KMS-11 (cell line): ENCODE measurements at regions not wholly inside any gene's neighbourhood (a gene's known extent, or its start where the extent isn't known, plus 50 kb on each side); places are given as distances from the start of the nearest gene placed in this dataset.

ENCODE experiments used
- H2AFZ ChIP-seq: fragments of 200-600 bp; sonication (generic); 2 replicates; pipeline ENCODE4 v1.6.1; 2016; ENCODE audit warnings: antibody characterized with exemption, mixed run types, low read depth
- H3K27ac ChIP-seq: fragments of 200-600 bp; sonication (generic); 2 replicates; pipeline ENCODE4 v1.6.1; 2016; ENCODE audit warnings: mild to moderate bottlenecking, mixed run types
- H3K27me3 ChIP-seq: fragments of 200-600 bp; sonication (generic); 2 replicates; pipeline ENCODE4 v1.6.1; 2017; ENCODE audit warnings: mild to moderate bottlenecking, low read depth, mixed run types, moderate library complexity; ENCODE audit not compliant: insufficient read depth
- H3K36me3 ChIP-seq: fragments of 200-600 bp; sonication (generic); 2 replicates; pipeline ENCODE4 v1.6.1; 2017; ENCODE audit warnings: mild to moderate bottlenecking, mixed run types; ENCODE audit not compliant: insufficient read depth
- H3K4me1 ChIP-seq: fragments of 200-600 bp; sonication (generic); 2 replicates; pipeline ENCODE4 v1.6.1; 2016; ENCODE audit warnings: mild to moderate bottlenecking, low read depth, mixed run types; ENCODE audit not compliant: poor library complexity, severe bottlenecking
- H3K4me2 ChIP-seq: fragments of 200-600 bp; sonication (generic); 2 replicates; pipeline ENCODE4 v1.7.0; 2016; ENCODE audit warnings: mild to moderate bottlenecking, mixed run types
- H3K4me3 ChIP-seq: fragments of 200-600 bp; sonication (generic); IDR thresholded peaks from 2 replicates; pipeline ENCODE4 v1.6.1; 2017; ENCODE audit warnings: low read depth, low read length, mixed read lengths; ENCODE audit not compliant: insufficient read depth
- H3K79me2 ChIP-seq: fragments of 200-600 bp; sonication (generic); 2 replicates; pipeline ENCODE4 v1.6.1; 2016; ENCODE audit warnings: low read depth, mixed run types; ENCODE audit not compliant: insufficient read depth
- H3K9ac ChIP-seq: fragments of 200-600 bp; sonication (generic); 2 replicates; pipeline ENCODE4 v1.6.1; 2016; ENCODE audit warnings: mild to moderate bottlenecking, mixed run types
- H4K20me1 ChIP-seq: fragments of 200-600 bp; sonication (generic); 2 replicates; pipeline ENCODE4 v1.6.1; 2016; ENCODE audit warnings: mild to moderate bottlenecking, mixed run types; ENCODE audit not compliant: insufficient read depth
- CTCF ChIP-seq: fragments of 200-600 bp; sonication (generic); conservative IDR thresholded peaks from 2 replicates; pipeline ENCODE4 v1.6.1; 2017; ENCODE audit warnings: low read depth, mild to moderate bottlenecking, antibody characterized with exemption, low read length, moderate library complexity, mixed read lengths

- H3K79me2 ChIP-seq, result peaks cover 8% of the 10 kb centered on the region; the same call in 1 of the 2 replicates
- H4K20me1 ChIP-seq, result no peaks in the 10 kb centered on the region; the same call in 1 of the 2 replicates
- peak overlapping the region; percentile 52; the same call in 1 of the 2 replicates for H3K9ac ChIP-seq
- H3K27ac ChIP-seq, result peak overlapping the region; percentile 75
- H3K27me3 ChIP-seq, result no peaks in the 10 kb centered on the region
- no peak overlapping the region for H3K4me3 ChIP-seq
- peaks cover 65% of the 10 kb centered on the region for H3K4me1 ChIP-seq
- no peak for TF ChIP-seq CTCF
- no peaks in the 10 kb centered on the region for H3K36me3 ChIP-seq
- H2AFZ ChIP-seq, result 0 out of 2 replicates have a peak overlapping the region, but pooled peaks have one; percentile 3
- peak overlapping the region; percentile 66 for H3K4me2 ChIP-seq
These were observed 299.9 kb downstream of the SOX9 start for GRCh38 chr17:72420775-72421127.

GRCh38 chr17:72421128-72422092 is 300.6 kb downstream of the SOX9 start:
- no peaks in the 10 kb centered on the region for H3K36me3 ChIP-seq
- TF ChIP-seq CTCF, result no peak
- peak overlapping the region; percentile 75 for H3K27ac ChIP-seq
- H3K4me3 ChIP-seq, result no peak overlapping the region
- peak overlapping the region; percentile 66 for H3K4me2 ChIP-seq
- H3K27me3 ChIP-seq, result no peaks in the 10 kb centered on the region
- H3K4me1 ChIP-seq, result peaks cover 70% of the 10 kb centered on the region
- no peaks in the 10 kb centered on the region; the same call in 1 of the 2 replicates for H4K20me1 ChIP-seq
- 0 out of 2 replicates have a peak overlapping the region, but pooled peaks have one; percentile 3 for H2AFZ ChIP-seq
- H3K9ac ChIP-seq, result peak overlapping the region; percentile 52
- peaks cover 8% of the 10 kb centered on the region; the same call in 1 of the 2 replicates for H3K79me2 ChIP-seq

- H3K79me2 ChIP-seq, result peaks cover 8% of the 10 kb centered on the region; the same call in 1 of the 2 replicates
- no peaks in the 10 kb centered on the region for H3K36me3 ChIP-seq
- peak overlapping the region; percentile 52 for H3K9ac ChIP-seq
- no peak for TF ChIP-seq CTCF
- no peaks in the 10 kb centered on the region; the same call in 1 of the 2 replicates for H4K20me1 ChIP-seq
- no peaks in the 10 kb centered on the region for H3K27me3 ChIP-seq
- no peak overlapping the region for H2AFZ ChIP-seq
- H3K4me2 ChIP-seq, result peak overlapping the region; percentile 66
- H3K4me3 ChIP-seq, result no peak overlapping the region
- peak overlapping the region; percentile 75 for H3K27ac ChIP-seq
- peaks cover 72% of the 10 kb centered on the region for H3K4me1 ChIP-seq
These were observed 301.3 kb downstream of the SOX9 start for GRCh38 chr17:72422204-72422504.

GRCh38 chr17:72422505-72423285 is 301.9 kb downstream of the SOX9 start:
- Histone ChIP-seq H3K4me1 (peaks cover 72% of the 10 kb centered on the region), H3K27ac (peak overlapping the region; percentile 75), H4K20me1 (no peaks in the 10 kb centered on the region; the same call in 1 of the 2 replicates), H3K79me2 (peaks cover 12% of the 10 kb centered on the region; the same call in 1 of the 2 replicates), H3K4me2 (peak overlapping the region; percentile 66), H2AFZ (peak overlapping the region; percentile 33; the same call in 1 of the 2 replicates), H3K9ac (peak overlapping the region; percentile 52), H3K36me3 (no peaks in the 10 kb centered on the region), H3K27me3 (no peaks in the 10 kb centered on the region), H3K4me3 (no peak overlapping the region)
- no peak for TF ChIP-seq CTCF
